ENCODE measurements at regions not wholly inside any gene's neighbourhood (a gene's known extent, or its start where the extent isn't known, plus 50 kb on each side); places are given as distances from the start of the nearest gene placed in this dataset.

DNA sequence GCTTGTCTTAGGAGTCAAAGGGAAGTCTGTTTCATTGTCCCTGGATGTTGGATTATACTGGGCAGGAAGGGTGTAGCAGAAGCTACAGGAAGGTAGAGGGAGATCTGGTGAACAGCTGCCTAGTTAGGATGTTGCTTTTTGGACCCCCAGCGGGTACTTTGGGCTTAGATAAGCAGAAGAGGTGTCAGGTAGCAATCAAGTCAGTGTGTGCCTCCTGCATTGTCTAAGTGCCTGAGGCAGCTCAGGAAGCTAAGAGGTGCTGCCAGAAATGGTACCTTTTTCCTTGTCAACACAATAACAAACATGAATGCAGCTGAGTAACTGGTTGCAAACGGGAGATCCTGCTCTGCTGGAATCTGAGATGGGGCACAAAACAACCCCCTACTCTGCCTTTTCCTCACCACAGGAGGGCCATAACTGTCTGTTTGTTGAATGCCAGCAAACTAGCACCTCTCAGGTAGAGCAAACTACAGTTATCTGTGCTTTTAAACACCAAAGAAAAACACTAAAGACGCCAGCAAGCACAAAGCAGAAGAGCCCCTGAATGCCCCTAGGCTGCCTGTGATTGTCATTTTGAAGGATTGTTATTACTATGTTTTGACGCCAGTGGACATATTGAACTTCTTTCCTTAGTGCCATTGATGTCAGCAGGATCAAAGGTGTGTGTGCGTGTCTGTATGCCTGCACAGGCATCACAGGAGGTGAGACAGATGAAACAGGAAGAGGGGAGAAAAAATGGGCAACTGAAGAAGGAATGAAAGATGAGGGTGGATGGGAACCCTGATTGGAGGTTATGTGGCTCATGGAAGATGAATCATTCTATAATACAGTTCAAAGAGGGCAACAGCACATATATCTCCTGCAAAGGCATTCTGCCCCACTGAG, 151.4 kb downstream of the ETAA1 start:
- H3K36me3 ChIP-seq (ENCODE audit: insufficient read depth, low read length, poor library complexity, severe bottlenecking), result no peaks in the 10 kb centered on the region
- ChIA-PET CTCF (no interaction called here), POLR2A (ENCODE audit: low non-redundant PET) (no interaction called here)
- H3K27ac ChIP-seq (ENCODE audit: low read depth, low read length, poor library complexity, severe bottlenecking), result no peak overlapping the region
- no peak overlapping the region for H3K4me3 ChIP-seq (ENCODE audit: low read depth, low read length, poor library complexity, severe bottlenecking)
- no peaks in the 10 kb centered on the region for H3K4me1 ChIP-seq (ENCODE audit: insufficient read depth, low read length, poor library complexity, severe bottlenecking)
- intact Hi-C loops (cut with micrococcal nuclease; ENCODE audit: unreplicated experiment), result no loop called here
- H3K27me3 ChIP-seq (replicated peaks; ENCODE audit: insufficient read depth, low read depth, low read length, poor library complexity), result no peaks in the 10 kb centered on the region
- DNase-seq (ENCODE audit: low spot score), result no peak
- no peaks in the 10 kb centered on the region for H3K9me3 ChIP-seq (ENCODE audit: low read depth, low read length, poor library complexity, severe bottlenecking)
- BruUV-seq (replicated peaks), result no TSS peak
- no peak for TF ChIP-seq EZH2 (IDR thresholded peaks at IDR 0.05; ENCODE audit: borderline replicate concordance, low read depth, low read length, poor library complexity, severe bottlenecking)
- TF ChIP-seq, protein P1, sequence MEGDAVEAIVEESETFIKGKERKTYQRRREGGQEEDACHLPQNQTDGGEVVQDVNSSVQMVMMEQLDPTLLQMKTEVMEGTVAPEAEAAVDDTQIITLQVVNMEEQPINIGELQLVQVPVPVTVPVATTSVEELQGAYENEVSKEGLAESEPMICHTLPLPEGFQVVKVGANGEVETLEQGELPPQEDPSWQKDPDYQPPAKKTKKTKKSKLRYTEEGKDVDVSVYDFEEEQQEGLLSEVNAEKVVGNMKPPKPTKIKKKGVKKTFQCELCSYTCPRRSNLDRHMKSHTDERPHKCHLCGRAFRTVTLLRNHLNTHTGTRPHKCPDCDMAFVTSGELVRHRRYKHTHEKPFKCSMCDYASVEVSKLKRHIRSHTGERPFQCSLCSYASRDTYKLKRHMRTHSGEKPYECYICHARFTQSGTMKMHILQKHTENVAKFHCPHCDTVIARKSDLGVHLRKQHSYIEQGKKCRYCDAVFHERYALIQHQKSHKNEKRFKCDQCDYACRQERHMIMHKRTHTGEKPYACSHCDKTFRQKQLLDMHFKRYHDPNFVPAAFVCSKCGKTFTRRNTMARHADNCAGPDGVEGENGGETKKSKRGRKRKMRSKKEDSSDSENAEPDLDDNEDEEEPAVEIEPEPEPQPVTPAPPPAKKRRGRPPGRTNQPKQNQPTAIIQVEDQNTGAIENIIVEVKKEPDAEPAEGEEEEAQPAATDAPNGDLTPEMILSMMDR (conservative IDR thresholded peaks at IDR 0.05; ENCODE audit: low read depth, low read length), result no peak

GRCh38 chr2:67559156-67559555, 162.0 kb downstream of the ETAA1 start:
- no peaks in the 10 kb centered on the region for H3K36me3 ChIP-seq (ENCODE audit: insufficient read depth, low read length, poor library complexity, severe bottlenecking)
- no peaks in the 10 kb centered on the region for H3K27me3 ChIP-seq (replicated peaks; ENCODE audit: insufficient read depth, low read depth, low read length, poor library complexity)
- TF ChIP-seq EZH2 (IDR thresholded peaks at IDR 0.05; ENCODE audit: borderline replicate concordance, low read depth, low read length, poor library complexity, severe bottlenecking), result no peak
- TF ChIP-seq, protein P1 (conservative IDR thresholded peaks at IDR 0.05; ENCODE audit: low read depth, low read length), result no peak
- H3K4me1 ChIP-seq (ENCODE audit: insufficient read depth, low read length, poor library complexity, severe bottlenecking), result no peaks in the 10 kb centered on the region
- ChIA-PET CTCF (no interaction called here), POLR2A (ENCODE audit: low non-redundant PET) (no interaction called here)
- no peak for DNase-seq (ENCODE audit: low spot score)
- no peak overlapping the region for H3K4me3 ChIP-seq (ENCODE audit: low read depth, low read length, poor library complexity, severe bottlenecking)
- intact Hi-C loops (cut with micrococcal nuclease; ENCODE audit: unreplicated experiment), result no loop called here
- no peaks in the 10 kb centered on the region for H3K9me3 ChIP-seq (ENCODE audit: low read depth, low read length, poor library complexity, severe bottlenecking)
- BruUV-seq (replicated peaks), result no TSS peak
- H3K27ac ChIP-seq (ENCODE audit: low read depth, low read length, poor library complexity, severe bottlenecking), result no peak overlapping the region

DNA sequence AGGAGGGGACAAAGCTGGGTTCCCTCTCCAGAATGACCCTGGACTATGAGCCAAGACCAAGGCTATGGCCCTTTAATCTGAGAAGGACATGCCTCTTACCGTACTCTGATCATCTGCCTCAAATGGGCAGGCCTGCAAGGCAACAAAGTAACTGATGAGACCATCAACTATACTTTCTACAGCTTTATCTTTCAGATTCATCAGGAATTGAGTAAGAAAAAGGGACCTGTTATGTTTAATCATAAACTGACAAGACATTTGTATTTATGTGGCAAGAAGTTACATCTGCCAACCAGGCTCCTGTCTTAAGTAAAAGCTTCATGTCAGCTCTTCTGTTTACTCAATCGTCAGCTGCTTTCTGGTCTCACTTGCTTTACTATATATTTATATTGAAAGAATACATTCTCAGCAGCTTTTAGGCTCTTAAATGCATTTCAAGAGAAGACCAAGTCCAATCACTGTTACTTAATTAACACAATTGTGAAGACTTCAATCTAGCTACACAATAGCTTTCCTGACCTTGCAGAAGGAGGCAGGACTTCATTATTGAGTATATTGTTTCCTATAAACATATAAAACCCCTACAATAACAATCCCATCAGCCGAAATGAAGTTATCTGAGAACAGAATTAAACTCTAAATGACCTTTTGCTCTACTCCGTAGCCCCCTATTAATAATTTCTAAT, 163.8 kb downstream of the ETAA1 start:
- no peaks in the 10 kb centered on the region for H3K27me3 ChIP-seq (replicated peaks; ENCODE audit: insufficient read depth, low read depth, low read length, poor library complexity)
- H3K9me3 ChIP-seq (ENCODE audit: low read depth, low read length, poor library complexity, severe bottlenecking), result no peaks in the 10 kb centered on the region
- H3K4me1 ChIP-seq (ENCODE audit: insufficient read depth, low read length, poor library complexity, severe bottlenecking), result no peaks in the 10 kb centered on the region
- no peak for TF ChIP-seq EZH2 (IDR thresholded peaks at IDR 0.05; ENCODE audit: borderline replicate concordance, low read depth, low read length, poor library complexity, severe bottlenecking)
- TF ChIP-seq, protein P1 (conservative IDR thresholded peaks at IDR 0.05; ENCODE audit: low read depth, low read length), result no peak
- CTCF ChIA-PET, result no interaction called here
- H3K36me3 ChIP-seq (ENCODE audit: insufficient read depth, low read length, poor library complexity, severe bottlenecking), result no peaks in the 10 kb centered on the region
- H3K4me3 ChIP-seq (ENCODE audit: low read depth, low read length, poor library complexity, severe bottlenecking), result no peak overlapping the region
- BruUV-seq (replicated peaks), result no TSS peak
- no peak overlapping the region for H3K27ac ChIP-seq (ENCODE audit: low read depth, low read length, poor library complexity, severe bottlenecking)
- intact Hi-C loops (cut with micrococcal nuclease; ENCODE audit: unreplicated experiment), result no loop called here
- POLR2A ChIA-PET (ENCODE audit: low non-redundant PET), result no interaction called here
- DNase-seq (ENCODE audit: low spot score), result no peak
